ENCODE measurements at regions not wholly inside any gene's neighbourhood (a gene's known extent, or its start where the extent isn't known, plus 50 kb on each side); places are given as distances from the start of the nearest gene placed in this dataset.

GRCh38 chr12:75592086-75592485, 80.7 kb upstream of the KRR1 start:
- Histone ChIP-seq H3K4me3 (ENCODE audit: low read depth in 1 of 3, low read length in 3 of 3) (no peak overlapping the region), H3K9ac (ENCODE audit: low read depth in 1 of 2, low read length in 2 of 2) (no peak overlapping the region), H3K36me3 (ENCODE audit: control insufficient read depth in 4 of 4, insufficient read depth in 3 of 4, low read depth in 1 of 4, low read length in 3 of 4) (no peaks in the 10 kb centered on the region), H3K9me3 (ENCODE audit: control insufficient read depth in 4 of 4, low read length in 3 of 4) (no peaks in the 10 kb centered on the region), H3K4me1 (ENCODE audit: control insufficient read depth in 4 of 4, insufficient read depth in 4 of 4, low read length in 3 of 4) (no peaks in the 10 kb centered on the region), H3K27me3 (ENCODE audit: control insufficient read depth in 4 of 4, insufficient read depth in 4 of 4, low read length in 3 of 4) (no peaks in the 10 kb centered on the region), H3K27ac (ENCODE audit: low read depth in 1 of 2, low read length in 2 of 2) (no peak overlapping the region)
- no peak for DNase-seq (ENCODE audit: low spot score)
- 97% methylated on average over 5 of the region's 5 CpGs for WGBS
- no peak for TF ChIP-seq NR2F2 (IDR thresholded peaks at IDR 0.05)
- TF ChIP-seq HNF4G (IDR thresholded peaks at IDR 0.05) = no peak
- TF ChIP-seq, protein P1, sequence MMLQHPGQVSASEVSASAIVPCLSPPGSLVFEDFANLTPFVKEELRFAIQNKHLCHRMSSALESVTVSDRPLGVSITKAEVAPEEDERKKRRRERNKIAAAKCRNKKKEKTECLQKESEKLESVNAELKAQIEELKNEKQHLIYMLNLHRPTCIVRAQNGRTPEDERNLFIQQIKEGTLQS (IDR thresholded peaks at IDR 0.05) = no peak
- no peak for TF ChIP-seq TAF1 (conservative IDR thresholded peaks at IDR 0.05)
- TF ChIP-seq, protein P2, sequence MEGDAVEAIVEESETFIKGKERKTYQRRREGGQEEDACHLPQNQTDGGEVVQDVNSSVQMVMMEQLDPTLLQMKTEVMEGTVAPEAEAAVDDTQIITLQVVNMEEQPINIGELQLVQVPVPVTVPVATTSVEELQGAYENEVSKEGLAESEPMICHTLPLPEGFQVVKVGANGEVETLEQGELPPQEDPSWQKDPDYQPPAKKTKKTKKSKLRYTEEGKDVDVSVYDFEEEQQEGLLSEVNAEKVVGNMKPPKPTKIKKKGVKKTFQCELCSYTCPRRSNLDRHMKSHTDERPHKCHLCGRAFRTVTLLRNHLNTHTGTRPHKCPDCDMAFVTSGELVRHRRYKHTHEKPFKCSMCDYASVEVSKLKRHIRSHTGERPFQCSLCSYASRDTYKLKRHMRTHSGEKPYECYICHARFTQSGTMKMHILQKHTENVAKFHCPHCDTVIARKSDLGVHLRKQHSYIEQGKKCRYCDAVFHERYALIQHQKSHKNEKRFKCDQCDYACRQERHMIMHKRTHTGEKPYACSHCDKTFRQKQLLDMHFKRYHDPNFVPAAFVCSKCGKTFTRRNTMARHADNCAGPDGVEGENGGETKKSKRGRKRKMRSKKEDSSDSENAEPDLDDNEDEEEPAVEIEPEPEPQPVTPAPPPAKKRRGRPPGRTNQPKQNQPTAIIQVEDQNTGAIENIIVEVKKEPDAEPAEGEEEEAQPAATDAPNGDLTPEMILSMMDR (IDR thresholded peaks at IDR 0.05; ENCODE audit: low read depth, low read length, missing input control) = no peak
- no peak for TF ChIP-seq HNF4A (conservative IDR thresholded peaks at IDR 0.05)
- TF ChIP-seq, protein P3, sequence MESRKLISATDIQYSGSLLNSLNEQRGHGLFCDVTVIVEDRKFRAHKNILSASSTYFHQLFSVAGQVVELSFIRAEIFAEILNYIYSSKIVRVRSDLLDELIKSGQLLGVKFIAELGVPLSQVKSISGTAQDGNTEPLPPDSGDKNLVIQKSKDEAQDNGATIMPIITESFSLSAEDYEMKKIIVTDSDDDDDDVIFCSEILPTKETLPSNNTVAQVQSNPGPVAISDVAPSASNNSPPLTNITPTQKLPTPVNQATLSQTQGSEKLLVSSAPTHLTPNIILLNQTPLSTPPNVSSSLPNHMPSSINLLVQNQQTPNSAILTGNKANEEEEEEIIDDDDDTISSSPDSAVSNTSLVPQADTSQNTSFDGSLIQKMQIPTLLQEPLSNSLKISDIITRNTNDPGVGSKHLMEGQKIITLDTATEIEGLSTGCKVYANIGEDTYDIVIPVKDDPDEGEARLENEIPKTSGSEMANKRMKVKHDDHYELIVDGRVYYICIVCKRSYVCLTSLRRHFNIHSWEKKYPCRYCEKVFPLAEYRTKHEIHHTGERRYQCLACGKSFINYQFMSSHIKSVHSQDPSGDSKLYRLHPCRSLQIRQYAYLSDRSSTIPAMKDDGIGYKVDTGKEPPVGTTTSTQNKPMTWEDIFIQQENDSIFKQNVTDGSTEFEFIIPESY (IDR thresholded peaks at IDR 0.05) = no peak
- no peak for TF ChIP-seq FOXA2 (IDR thresholded peaks at IDR 0.05)
- no peak for TF ChIP-seq YY1 (IDR thresholded peaks at IDR 0.05)
- TF ChIP-seq, protein P4, sequence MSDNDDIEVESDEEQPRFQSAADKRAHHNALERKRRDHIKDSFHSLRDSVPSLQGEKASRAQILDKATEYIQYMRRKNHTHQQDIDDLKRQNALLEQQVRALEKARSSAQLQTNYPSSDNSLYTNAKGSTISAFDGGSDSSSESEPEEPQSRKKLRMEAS (IDR thresholded peaks at IDR 0.05) = no peak
- TF ChIP-seq RAD21 (IDR thresholded peaks at IDR 0.05) = no peak
- TF ChIP-seq SP1 (IDR thresholded peaks at IDR 0.05) = no peak
- TF ChIP-seq GABPA (IDR thresholded peaks at IDR 0.05 in 1 of 2, conservative IDR thresholded peaks at IDR 0.05 in 1 of 2) = no peak
- no peak for TF ChIP-seq JUND (IDR thresholded peaks at IDR 0.05)
- no peak for TF ChIP-seq FOXA1 (IDR thresholded peaks at IDR 0.05)
- no peak for TF ChIP-seq EGR1 (IDR thresholded peaks at IDR 0.05; ENCODE audit: low read depth in 2 of 2)
- TF ChIP-seq, protein P5, sequence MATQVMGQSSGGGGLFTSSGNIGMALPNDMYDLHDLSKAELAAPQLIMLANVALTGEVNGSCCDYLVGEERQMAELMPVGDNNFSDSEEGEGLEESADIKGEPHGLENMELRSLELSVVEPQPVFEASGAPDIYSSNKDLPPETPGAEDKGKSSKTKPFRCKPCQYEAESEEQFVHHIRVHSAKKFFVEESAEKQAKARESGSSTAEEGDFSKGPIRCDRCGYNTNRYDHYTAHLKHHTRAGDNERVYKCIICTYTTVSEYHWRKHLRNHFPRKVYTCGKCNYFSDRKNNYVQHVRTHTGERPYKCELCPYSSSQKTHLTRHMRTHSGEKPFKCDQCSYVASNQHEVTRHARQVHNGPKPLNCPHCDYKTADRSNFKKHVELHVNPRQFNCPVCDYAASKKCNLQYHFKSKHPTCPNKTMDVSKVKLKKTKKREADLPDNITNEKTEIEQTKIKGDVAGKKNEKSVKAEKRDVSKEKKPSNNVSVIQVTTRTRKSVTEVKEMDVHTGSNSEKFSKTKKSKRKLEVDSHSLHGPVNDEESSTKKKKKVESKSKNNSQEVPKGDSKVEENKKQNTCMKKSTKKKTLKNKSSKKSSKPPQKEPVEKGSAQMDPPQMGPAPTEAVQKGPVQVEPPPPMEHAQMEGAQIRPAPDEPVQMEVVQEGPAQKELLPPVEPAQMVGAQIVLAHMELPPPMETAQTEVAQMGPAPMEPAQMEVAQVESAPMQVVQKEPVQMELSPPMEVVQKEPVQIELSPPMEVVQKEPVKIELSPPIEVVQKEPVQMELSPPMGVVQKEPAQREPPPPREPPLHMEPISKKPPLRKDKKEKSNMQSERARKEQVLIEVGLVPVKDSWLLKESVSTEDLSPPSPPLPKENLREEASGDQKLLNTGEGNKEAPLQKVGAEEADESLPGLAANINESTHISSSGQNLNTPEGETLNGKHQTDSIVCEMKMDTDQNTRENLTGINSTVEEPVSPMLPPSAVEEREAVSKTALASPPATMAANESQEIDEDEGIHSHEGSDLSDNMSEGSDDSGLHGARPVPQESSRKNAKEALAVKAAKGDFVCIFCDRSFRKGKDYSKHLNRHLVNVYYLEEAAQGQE (IDR thresholded peaks at IDR 0.05) = no peak
- no peak for TF ChIP-seq RXRA (IDR thresholded peaks at IDR 0.05)

Measured in liver (tissue), 8 donors.